Keratinocyte (primary cell): ENCODE measurements at regions not wholly inside any gene's neighbourhood (a gene's known extent, or its start where the extent isn't known, plus 50 kb on each side); places are given as distances from the start of the nearest gene placed in this dataset.

Source experiments
- DNase-seq: peaks from one replicate; pipeline ENCODE4 v3.0.0-alpha.2; 2011; ENCODE audit warnings: low read depth, missing footprints, low spot score
- FAIRE-seq: peaks from 2 replicates; lab custom pipeline; 2011; peaks lifted over from hg19 to GRCh38; lab: Jason Lieb, UNC
- H2AFZ ChIP-seq: 2 replicates; pipeline ENCODE4 v1.6.0; 2012; ENCODE audit warnings: low read length, control low read depth, inconsistent platforms; ENCODE audit not compliant: control insufficient read depth
- H3K27ac ChIP-seq: 2 replicates; pipeline ENCODE4 v1.5.1; 2011; ENCODE audit warnings: low read length; ENCODE audit not compliant: control insufficient read depth, insufficient read depth
- H3K27me3 ChIP-seq: 3 replicates; pipeline ENCODE4 v1.6.0; 2011; ENCODE audit warnings: low read length; ENCODE audit not compliant: control insufficient read depth, insufficient read depth; ENCODE audit errors: extremely low read depth
- H3K36me3 ChIP-seq, 2 experiments: 2 replicates in 1 of 2; 3 replicates in 1 of 2; pipeline ENCODE4 v1.5.1; 2011; ENCODE audit warnings: low read length in 2 of 2, mild to moderate bottlenecking in 1 of 2; ENCODE audit not compliant: control insufficient read depth in 2 of 2, insufficient read depth in 2 of 2; ENCODE audit errors: extremely low read depth in 1 of 2
- H3K4me1 ChIP-seq: 3 replicates; pipeline ENCODE4 v1.5.1; 2011; ENCODE audit warnings: low read length; ENCODE audit not compliant: control insufficient read depth, insufficient read depth; ENCODE audit errors: extremely low read depth
- H3K4me2 ChIP-seq: 3 replicates; pipeline ENCODE4 v1.6.0; 2011; ENCODE audit warnings: low read depth, low read length; ENCODE audit not compliant: control insufficient read depth, insufficient read depth; ENCODE audit errors: extremely low read depth
- H3K4me3 ChIP-seq, 3 experiments: fragments of 200-600 bp in 1 of 3; sonication (generic) in 1 of 3; 2 replicates in 2 of 3; 3 replicates in 1 of 3; pipeline ENCODE4 v1.5.1; 2011 to 2016; ENCODE audit warnings: low read length in 3 of 3, mild to moderate bottlenecking in 3 of 3, control low read depth in 2 of 3, inconsistent platforms in 1 of 3, low read depth in 1 of 3, mixed read lengths in 1 of 3, mixed run types in 1 of 3, moderate library complexity in 1 of 3; ENCODE audit not compliant: control insufficient read depth in 2 of 3, insufficient read depth in 2 of 3; ENCODE audit errors: extremely low read depth in 1 of 3
- H3K79me2 ChIP-seq: 2 replicates; pipeline ENCODE4 v1.6.0; 2012; ENCODE audit warnings: low read length; ENCODE audit not compliant: control insufficient read depth, insufficient read depth
- H3K9ac ChIP-seq: 3 replicates; pipeline ENCODE4 v1.6.0; 2011; ENCODE audit warnings: low read length; ENCODE audit not compliant: control insufficient read depth, insufficient read depth; ENCODE audit errors: extremely low read depth
- H3K9me1 ChIP-seq: 3 replicates; pipeline ENCODE4 v1.6.0; 2011; ENCODE audit warnings: low read length; ENCODE audit not compliant: control insufficient read depth, insufficient read depth; ENCODE audit errors: extremely low read depth
- H3K9me3 ChIP-seq: 2 replicates; pipeline ENCODE4 v1.5.1; 2012; ENCODE audit warnings: low read depth, low read length; ENCODE audit not compliant: control insufficient read depth
- H4K20me1 ChIP-seq: 3 replicates; pipeline ENCODE4 v1.6.0; 2011; ENCODE audit warnings: low read length; ENCODE audit not compliant: control insufficient read depth, insufficient read depth; ENCODE audit errors: extremely low read depth
- EZH2 ChIP-seq: IDR thresholded peaks from one replicate; pipeline ENCODE4 v1.6.1; 2012; ENCODE audit warnings: inconsistent platforms, mild to moderate bottlenecking, low read length, moderate library complexity
- dilution Hi-C: fragments of 300-500 bp; cut with MboI; formaldehyde crosslinking; loops from one replicate; pipeline ENCODE4 v1.7.0; 2020; ENCODE audit warnings: low sequenced_read_pairs; ENCODE audit not compliant: extremely low pct_ligation_motif_present
- TF ChIP-seq, protein P1 (sequence below), 3 experiments: IDR thresholded peaks in 1 of 3; conservative IDR thresholded peaks in 1 of 3; optimal IDR thresholded peaks in 1 of 3; 2 replicates in 2 of 3; 3 replicates in 1 of 3; pipeline versions ENCODE3 to v1.5.1; 2011; ENCODE audit warnings: low read length in 3 of 3, mild to moderate bottlenecking in 3 of 3, moderate library complexity in 2 of 3, control low read depth in 1 of 3, inconsistent platforms in 1 of 3; ENCODE audit not compliant: insufficient read depth in 2 of 3; ENCODE audit errors: extremely low read depth in 1 of 3

- FAIRE-seq: no peak
Measured at GRCh38 chr6:160871320-160871719, 120.2 kb upstream of the MAP3K4 start.

GRCh38 chr6:160881148-160881808 is 110.3 kb upstream of the MAP3K4 start:
- Histone ChIP-seq H3K9ac (no peak overlapping the region), H3K4me2 (no peak overlapping the region), H3K79me2 (no peaks in the 10 kb centered on the region), H3K27me3 (no peaks in the 10 kb centered on the region), H3K27ac (no peak overlapping the region), H3K4me1 (no peaks in the 10 kb centered on the region), H2AFZ (no peak overlapping the region), H3K36me3 (no peaks in the 10 kb centered on the region), H4K20me1 (no peaks in the 10 kb centered on the region), H3K4me3 (no peak overlapping the region), H3K9me1 (no peaks in the 10 kb centered on the region), H3K9me3 (no peaks in the 10 kb centered on the region)
- no peak for FAIRE-seq
- no peak for DNase-seq
- dilution Hi-C loops: no loop called here
- TF ChIP-seq EZH2: no peak
- TF ChIP-seq, protein P1, sequence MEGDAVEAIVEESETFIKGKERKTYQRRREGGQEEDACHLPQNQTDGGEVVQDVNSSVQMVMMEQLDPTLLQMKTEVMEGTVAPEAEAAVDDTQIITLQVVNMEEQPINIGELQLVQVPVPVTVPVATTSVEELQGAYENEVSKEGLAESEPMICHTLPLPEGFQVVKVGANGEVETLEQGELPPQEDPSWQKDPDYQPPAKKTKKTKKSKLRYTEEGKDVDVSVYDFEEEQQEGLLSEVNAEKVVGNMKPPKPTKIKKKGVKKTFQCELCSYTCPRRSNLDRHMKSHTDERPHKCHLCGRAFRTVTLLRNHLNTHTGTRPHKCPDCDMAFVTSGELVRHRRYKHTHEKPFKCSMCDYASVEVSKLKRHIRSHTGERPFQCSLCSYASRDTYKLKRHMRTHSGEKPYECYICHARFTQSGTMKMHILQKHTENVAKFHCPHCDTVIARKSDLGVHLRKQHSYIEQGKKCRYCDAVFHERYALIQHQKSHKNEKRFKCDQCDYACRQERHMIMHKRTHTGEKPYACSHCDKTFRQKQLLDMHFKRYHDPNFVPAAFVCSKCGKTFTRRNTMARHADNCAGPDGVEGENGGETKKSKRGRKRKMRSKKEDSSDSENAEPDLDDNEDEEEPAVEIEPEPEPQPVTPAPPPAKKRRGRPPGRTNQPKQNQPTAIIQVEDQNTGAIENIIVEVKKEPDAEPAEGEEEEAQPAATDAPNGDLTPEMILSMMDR (optimal IDR thresholded peaks at IDR 0.05 in 1 of 3, IDR thresholded peaks at IDR 0.05 in 1 of 3, conservative IDR thresholded peaks at IDR 0.05 in 1 of 3; ENCODE audit: extremely low read depth in 1 of 3, insufficient read depth in 2 of 3, low read length in 3 of 3): no peak

More at GRCh38 chr6:160871320-160871719, 120.2 kb upstream of the MAP3K4 start:
- Histone ChIP-seq H4K20me1 (no peaks in the 10 kb centered on the region), H3K36me3 (no peaks in the 10 kb centered on the region), H3K27me3 (no peaks in the 10 kb centered on the region), H3K4me3 (no peak overlapping the region), H3K4me1 (no peaks in the 10 kb centered on the region), H3K9me1 (no peaks in the 10 kb centered on the region), H2AFZ (no peak overlapping the region), H3K4me2 (no peak overlapping the region), H3K79me2 (no peaks in the 10 kb centered on the region), H3K27ac (no peak overlapping the region), H3K9ac (no peak overlapping the region), H3K9me3 (no peaks in the 10 kb centered on the region)
- no peak for DNase-seq
- dilution Hi-C loops: no loop called here
- no peak for TF ChIP-seq EZH2
- TF ChIP-seq, protein P1 (optimal IDR thresholded peaks at IDR 0.05 in 1 of 3, IDR thresholded peaks at IDR 0.05 in 1 of 3, conservative IDR thresholded peaks at IDR 0.05 in 1 of 3; ENCODE audit: extremely low read depth in 1 of 3, insufficient read depth in 2 of 3, low read length in 3 of 3): no peak
